Endothelial cell (in vitro differentiated cells): ENCODE measurements at regions not wholly inside any gene's neighbourhood (a gene's known extent, or its start where the extent isn't known, plus 50 kb on each side); places are given as distances from the start of the nearest gene placed in this dataset.

ENCODE experiments used
- DNase-seq: peaks from one replicate; pipeline ENCODE4 v3.0.0; 2021; ENCODE audit warnings: low spot score
- H3K27ac Mint-ChIP-seq: one replicate; pipeline ENCODE4 v1.8.0; 2021; ENCODE audit warnings: mixed read lengths, inconsistent platforms; ENCODE audit not compliant: unreplicated experiment
- H3K27me3 Mint-ChIP-seq: one replicate; pipeline ENCODE4 v1.8.0; 2021; ENCODE audit warnings: mild to moderate bottlenecking, moderate library complexity, mixed read lengths, inconsistent platforms; ENCODE audit not compliant: unreplicated experiment
- H3K36me3 Mint-ChIP-seq: one replicate; pipeline ENCODE4 v1.8.0; 2021; ENCODE audit warnings: mild to moderate bottlenecking, low read depth, mixed read lengths, inconsistent platforms; ENCODE audit not compliant: unreplicated experiment
- H3K4me1 Mint-ChIP-seq: one replicate; pipeline ENCODE4 v1.8.0; 2021; ENCODE audit warnings: mild to moderate bottlenecking, mixed read lengths, inconsistent platforms; ENCODE audit not compliant: unreplicated experiment
- H3K4me3 Mint-ChIP-seq: one replicate; pipeline ENCODE4 v1.8.0; 2021; ENCODE audit warnings: mild to moderate bottlenecking, mixed read lengths, inconsistent platforms; ENCODE audit not compliant: unreplicated experiment
- H3K9me3 Mint-ChIP-seq: one replicate; pipeline ENCODE4 v1.8.0; 2021; ENCODE audit warnings: mixed read lengths, inconsistent platforms; ENCODE audit not compliant: unreplicated experiment
- TF ChIP-seq, protein P1 (sequence below): fragments of 200-600 bp; sonication (generic); IDR thresholded peaks from one replicate; pipeline ENCODE4 v1.5.0; 2021; ENCODE audit warnings: antibody characterized with exemption; ENCODE audit not compliant: unreplicated experiment

GRCh38 chr5:58013542-58014258 lies 446.2 kb downstream of the PLK2 start:
- no peaks in the 10 kb centered on the region for H3K27me3 Mint-ChIP-seq
- H3K36me3 Mint-ChIP-seq: no peaks in the 10 kb centered on the region
- TF ChIP-seq, protein P1, sequence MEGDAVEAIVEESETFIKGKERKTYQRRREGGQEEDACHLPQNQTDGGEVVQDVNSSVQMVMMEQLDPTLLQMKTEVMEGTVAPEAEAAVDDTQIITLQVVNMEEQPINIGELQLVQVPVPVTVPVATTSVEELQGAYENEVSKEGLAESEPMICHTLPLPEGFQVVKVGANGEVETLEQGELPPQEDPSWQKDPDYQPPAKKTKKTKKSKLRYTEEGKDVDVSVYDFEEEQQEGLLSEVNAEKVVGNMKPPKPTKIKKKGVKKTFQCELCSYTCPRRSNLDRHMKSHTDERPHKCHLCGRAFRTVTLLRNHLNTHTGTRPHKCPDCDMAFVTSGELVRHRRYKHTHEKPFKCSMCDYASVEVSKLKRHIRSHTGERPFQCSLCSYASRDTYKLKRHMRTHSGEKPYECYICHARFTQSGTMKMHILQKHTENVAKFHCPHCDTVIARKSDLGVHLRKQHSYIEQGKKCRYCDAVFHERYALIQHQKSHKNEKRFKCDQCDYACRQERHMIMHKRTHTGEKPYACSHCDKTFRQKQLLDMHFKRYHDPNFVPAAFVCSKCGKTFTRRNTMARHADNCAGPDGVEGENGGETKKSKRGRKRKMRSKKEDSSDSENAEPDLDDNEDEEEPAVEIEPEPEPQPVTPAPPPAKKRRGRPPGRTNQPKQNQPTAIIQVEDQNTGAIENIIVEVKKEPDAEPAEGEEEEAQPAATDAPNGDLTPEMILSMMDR: no peak
- no peak overlapping the region for H3K27ac Mint-ChIP-seq
- DNase-seq: no peak
- no peak overlapping the region for H3K4me3 Mint-ChIP-seq
- H3K9me3 Mint-ChIP-seq: no peaks in the 10 kb centered on the region
- H3K4me1 Mint-ChIP-seq: peaks cover 13% of the 10 kb centered on the region

DNA sequence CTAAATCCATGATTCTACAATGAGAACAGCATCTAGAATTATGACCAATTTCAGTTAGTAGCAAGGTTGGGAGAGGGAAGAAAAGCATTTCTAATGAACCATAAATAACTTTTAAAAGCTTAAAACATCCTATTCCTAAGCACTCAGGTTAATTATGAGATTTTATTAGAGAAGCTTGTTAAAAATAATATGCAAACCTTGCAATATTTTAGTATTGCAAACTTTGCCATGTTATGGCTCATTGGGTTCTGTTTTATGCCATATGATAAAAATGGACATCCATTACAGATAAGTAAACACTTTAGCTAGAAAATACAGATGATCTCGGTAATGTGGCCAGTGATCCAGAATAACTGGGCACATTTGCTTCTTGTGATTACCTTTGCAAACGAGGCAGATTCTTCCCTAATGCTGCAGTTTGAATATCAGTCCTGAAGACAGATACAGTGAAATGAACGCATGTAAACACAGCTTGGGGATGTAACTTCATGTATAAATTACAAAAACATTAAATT lies 447.0 kb downstream of the PLK2 start:
- no peaks in the 10 kb centered on the region for H3K27me3 Mint-ChIP-seq
- no peaks in the 10 kb centered on the region for H3K9me3 Mint-ChIP-seq
- peaks cover 13% of the 10 kb centered on the region for H3K4me1 Mint-ChIP-seq
- no peak overlapping the region for H3K4me3 Mint-ChIP-seq
- H3K36me3 Mint-ChIP-seq: no peaks in the 10 kb centered on the region
- no peak for DNase-seq
- H3K27ac Mint-ChIP-seq: no peak overlapping the region
- TF ChIP-seq, protein P1: no peak

GRCh38 chr5:58012102-58012501 lies 447.8 kb downstream of the PLK2 start:
- H3K4me3 Mint-ChIP-seq: no peak overlapping the region
- DNase-seq: no peak
- H3K27ac Mint-ChIP-seq: no peak overlapping the region
- no peaks in the 10 kb centered on the region for H3K36me3 Mint-ChIP-seq
- TF ChIP-seq, protein P1: no peak
- H3K27me3 Mint-ChIP-seq: no peaks in the 10 kb centered on the region
- H3K9me3 Mint-ChIP-seq: no peaks in the 10 kb centered on the region
- H3K4me1 Mint-ChIP-seq: peaks cover 13% of the 10 kb centered on the region

GRCh38 chr5:58011301-58011700 lies 448.6 kb downstream of the PLK2 start:
- TF ChIP-seq, protein P1: no peak
- no peak overlapping the region for H3K4me3 Mint-ChIP-seq
- no peaks in the 10 kb centered on the region for H3K36me3 Mint-ChIP-seq
- no peak overlapping the region for H3K27ac Mint-ChIP-seq
- no peaks in the 10 kb centered on the region for H3K27me3 Mint-ChIP-seq
- H3K9me3 Mint-ChIP-seq: no peaks in the 10 kb centered on the region
- H3K4me1 Mint-ChIP-seq: peaks cover 10% of the 10 kb centered on the region
- no peak for DNase-seq

- Mint-ChIP-seq H3K4me3 (no peak overlapping the region), H3K27ac (no peak overlapping the region), H3K27me3 (no peaks in the 10 kb centered on the region), H3K4me1 (peaks cover 6% of the 10 kb centered on the region), H3K9me3 (no peaks in the 10 kb centered on the region), H3K36me3 (no peaks in the 10 kb centered on the region)
- DNase-seq: no peak
- TF ChIP-seq, protein P1: no peak
Measured at GRCh38 chr5:58009754-58010153, 450.1 kb downstream of the PLK2 start.
